Neutrophil (primary cell): ENCODE measurements at regions not wholly inside any gene's neighbourhood (a gene's known extent, or its start where the extent isn't known, plus 50 kb on each side); places are given as distances from the start of the nearest gene placed in this dataset.

Experiments
- H3K27ac ChIP-seq: fragments of 200-600 bp; sonication (generic); 2 replicates; pipeline ENCODE4 v1.5.1; 2016; ENCODE audit warnings: mild to moderate bottlenecking, moderate library complexity
- H3K27me3 ChIP-seq: fragments of 200-600 bp; sonication (generic); 2 replicates; pipeline ENCODE4 v1.6.0; 2016; ENCODE audit warnings: mild to moderate bottlenecking
- H3K36me3 ChIP-seq: fragments of 200-600 bp; sonication (generic); 2 replicates; pipeline ENCODE4 v1.5.1; 2017
- H3K4me1 ChIP-seq, 2 experiments: fragments of 200-600 bp in 1 of 2; sonication (generic) in 1 of 2; 1 replicate in 1 of 2; 2 replicates in 1 of 2; pipeline versions ENCODE4 v1.5.1 to v1.6.1; 2013 to 2016; ENCODE audit warnings: low read depth in 1 of 2, low read length in 1 of 2, mild to moderate bottlenecking in 1 of 2, moderate library complexity in 1 of 2; ENCODE audit not compliant: control insufficient read depth in 1 of 2, insufficient read depth in 1 of 2
- H3K4me3 ChIP-seq, 2 experiments: fragments of 200-600 bp in 1 of 2; sonication (generic) in 1 of 2; 1 replicate in 1 of 2; 2 replicates in 1 of 2; pipeline ENCODE4 v1.5.1; 2013 to 2016; ENCODE audit warnings: low read depth in 1 of 2, low read length in 1 of 2, mild to moderate bottlenecking in 1 of 2, moderate library complexity in 1 of 2
- H3K9me3 ChIP-seq: fragments of 200-600 bp; sonication (generic); 2 replicates; pipeline ENCODE4 v1.5.1; 2016
- TF ChIP-seq, protein P1 (sequence below): fragments of 200-600 bp; sonication (generic); IDR thresholded peaks from 2 replicates; pipeline ENCODE4 v1.5.1; 2016; ENCODE audit warnings: antibody characterized with exemption

DNA sequence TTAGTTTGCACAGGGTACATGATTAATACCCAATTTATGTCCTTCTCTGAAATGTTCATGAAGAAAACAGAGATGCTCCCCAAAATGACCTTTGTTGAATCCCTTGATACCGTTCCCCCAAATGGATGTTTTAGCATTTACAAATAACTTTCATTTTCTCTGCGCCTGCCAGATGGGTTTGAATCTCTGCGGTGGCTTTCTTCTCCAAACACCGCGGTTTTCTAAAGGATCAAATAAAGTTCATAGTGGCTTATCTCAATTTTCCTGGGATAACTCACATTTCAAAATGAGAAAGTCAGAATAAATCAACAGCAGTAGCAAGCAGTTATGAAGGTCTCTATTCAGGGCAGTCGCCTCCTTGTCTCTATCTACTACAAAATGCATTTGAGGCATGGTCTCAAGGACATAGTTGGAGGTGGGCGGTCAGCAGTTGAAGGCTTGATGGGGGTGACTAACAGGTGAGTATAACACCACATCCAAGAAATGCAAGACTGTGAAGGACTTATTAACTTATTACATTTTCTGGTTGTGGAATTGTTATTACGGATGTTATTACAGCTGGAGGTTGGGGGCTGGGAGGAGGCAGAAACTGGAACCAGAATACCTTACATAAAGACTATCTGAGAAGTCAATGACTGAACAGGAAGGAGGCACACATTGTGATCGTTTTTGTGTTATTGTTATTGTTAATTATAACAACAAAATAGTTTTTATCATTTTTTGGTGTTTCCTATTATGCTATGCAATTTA is 1513.3 kb downstream of the FAM181B start:
- H3K27ac ChIP-seq: no peak overlapping the region
- TF ChIP-seq, protein P1, sequence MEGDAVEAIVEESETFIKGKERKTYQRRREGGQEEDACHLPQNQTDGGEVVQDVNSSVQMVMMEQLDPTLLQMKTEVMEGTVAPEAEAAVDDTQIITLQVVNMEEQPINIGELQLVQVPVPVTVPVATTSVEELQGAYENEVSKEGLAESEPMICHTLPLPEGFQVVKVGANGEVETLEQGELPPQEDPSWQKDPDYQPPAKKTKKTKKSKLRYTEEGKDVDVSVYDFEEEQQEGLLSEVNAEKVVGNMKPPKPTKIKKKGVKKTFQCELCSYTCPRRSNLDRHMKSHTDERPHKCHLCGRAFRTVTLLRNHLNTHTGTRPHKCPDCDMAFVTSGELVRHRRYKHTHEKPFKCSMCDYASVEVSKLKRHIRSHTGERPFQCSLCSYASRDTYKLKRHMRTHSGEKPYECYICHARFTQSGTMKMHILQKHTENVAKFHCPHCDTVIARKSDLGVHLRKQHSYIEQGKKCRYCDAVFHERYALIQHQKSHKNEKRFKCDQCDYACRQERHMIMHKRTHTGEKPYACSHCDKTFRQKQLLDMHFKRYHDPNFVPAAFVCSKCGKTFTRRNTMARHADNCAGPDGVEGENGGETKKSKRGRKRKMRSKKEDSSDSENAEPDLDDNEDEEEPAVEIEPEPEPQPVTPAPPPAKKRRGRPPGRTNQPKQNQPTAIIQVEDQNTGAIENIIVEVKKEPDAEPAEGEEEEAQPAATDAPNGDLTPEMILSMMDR: no peak
- H3K27me3 ChIP-seq: no peaks in the 10 kb centered on the region
- H3K4me3 ChIP-seq: no peak overlapping the region
- no peaks in the 10 kb centered on the region for H3K9me3 ChIP-seq
- H3K36me3 ChIP-seq: no peaks in the 10 kb centered on the region
- no peaks in the 10 kb centered on the region for H3K4me1 ChIP-seq

DNA sequence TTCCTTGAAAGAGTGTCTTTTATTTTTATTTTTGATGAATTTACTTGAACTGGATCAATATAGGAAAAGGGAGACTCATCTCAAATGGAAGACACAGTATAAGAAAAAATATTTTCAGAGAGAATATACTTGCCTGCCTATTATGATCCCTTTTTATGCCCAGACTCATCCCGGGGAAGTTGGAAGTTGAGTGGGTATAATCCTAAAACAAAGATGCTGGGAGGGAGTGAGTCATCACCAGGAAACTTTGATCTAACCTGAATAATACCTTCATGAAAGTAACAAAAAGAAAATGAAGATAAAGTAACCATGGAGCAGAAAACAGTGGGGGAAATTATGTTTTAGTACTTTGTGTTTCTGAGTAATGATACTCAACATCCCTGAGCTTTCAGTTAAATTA is 1514.0 kb downstream of the FAM181B start:
- no peaks in the 10 kb centered on the region for H3K27me3 ChIP-seq
- no peak overlapping the region for H3K27ac ChIP-seq
- no peaks in the 10 kb centered on the region for H3K9me3 ChIP-seq
- H3K4me3 ChIP-seq: no peak overlapping the region
- TF ChIP-seq, protein P1: no peak
- no peaks in the 10 kb centered on the region for H3K4me1 ChIP-seq
- no peaks in the 10 kb centered on the region for H3K36me3 ChIP-seq

DNA sequence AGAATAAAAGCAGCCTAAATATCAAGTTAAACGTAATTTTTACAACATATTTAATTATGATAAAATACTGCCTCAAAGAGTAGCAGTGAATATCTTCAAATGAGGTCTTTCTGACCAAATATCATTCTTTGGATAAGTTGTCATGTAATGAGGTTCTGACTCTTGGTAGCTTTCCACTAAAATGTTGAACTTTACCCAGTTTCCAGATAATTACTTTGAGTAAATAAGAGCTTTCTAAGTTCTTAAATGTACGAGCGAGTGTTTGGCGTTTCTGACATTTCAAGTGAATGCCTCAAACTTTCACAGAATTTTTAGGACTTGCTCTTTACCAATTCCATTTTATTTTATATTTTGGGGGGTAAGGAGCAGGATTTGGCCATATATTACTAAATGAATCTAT is 1515.2 kb downstream of the FAM181B start:
- Histone ChIP-seq H3K4me3 (no peak overlapping the region), H3K9me3 (no peaks in the 10 kb centered on the region), H3K27me3 (no peaks in the 10 kb centered on the region), H3K27ac (no peak overlapping the region), H3K36me3 (no peaks in the 10 kb centered on the region), H3K4me1 (no peaks in the 10 kb centered on the region)
- TF ChIP-seq, protein P1: no peak

DNA sequence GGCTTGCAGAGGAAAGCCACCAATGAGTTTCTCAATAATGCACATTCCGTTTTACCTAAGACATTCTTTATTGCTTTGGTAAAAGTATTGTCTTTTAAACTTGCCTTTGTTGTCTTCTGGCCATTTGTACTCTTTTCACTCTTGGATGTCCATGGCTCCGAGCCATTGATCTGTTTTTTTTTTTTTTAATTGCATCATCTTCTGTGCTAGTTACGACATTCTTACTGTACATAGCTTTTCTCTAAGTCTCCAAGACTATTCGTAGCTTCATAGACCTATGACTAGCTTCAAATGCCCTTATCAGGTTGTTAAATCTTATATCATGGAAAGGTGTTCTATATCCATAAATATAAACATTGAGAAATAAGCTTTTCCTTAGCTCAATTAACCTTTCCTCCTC is 1522.6 kb downstream of the FAM181B start:
- Histone ChIP-seq H3K27ac (no peak overlapping the region), H3K4me1 (no peaks in the 10 kb centered on the region), H3K4me3 (no peak overlapping the region), H3K27me3 (no peaks in the 10 kb centered on the region), H3K36me3 (no peaks in the 10 kb centered on the region), H3K9me3 (no peaks in the 10 kb centered on the region)
- TF ChIP-seq, protein P1: no peak

DNA sequence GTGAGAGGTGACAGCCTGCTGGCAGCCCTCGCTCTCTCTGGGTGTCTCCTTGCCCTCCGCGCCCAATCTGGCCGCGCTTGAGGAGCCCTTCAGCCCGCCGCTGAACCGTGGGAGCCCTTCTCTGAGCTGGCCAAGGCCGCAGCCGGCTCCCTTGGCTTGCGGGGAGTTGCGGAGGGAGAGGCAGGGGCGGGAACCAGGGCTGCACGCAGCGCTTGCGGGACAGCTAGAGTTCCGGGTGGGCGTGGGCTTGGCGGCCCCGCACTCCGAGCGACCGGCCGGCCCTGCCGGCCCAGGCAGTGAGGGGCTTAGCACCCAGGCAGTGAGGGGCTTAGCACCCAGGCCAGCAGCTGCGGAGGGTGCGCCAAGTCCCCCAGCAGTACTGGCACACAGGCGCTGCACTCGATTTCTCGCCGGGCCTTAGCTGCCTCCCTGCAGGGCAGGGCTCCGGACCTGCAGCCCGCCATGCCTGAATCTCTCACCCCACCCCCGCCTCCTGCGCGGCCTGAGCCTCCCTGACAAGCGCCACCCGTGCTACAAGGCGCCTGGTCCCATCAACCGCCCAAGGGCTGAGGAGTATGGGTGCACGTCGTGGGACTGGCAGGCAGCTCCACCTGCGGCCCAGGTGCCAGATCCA is 1526.1 kb downstream of the FAM181B start:
- TF ChIP-seq, protein P1: no peak
- Histone ChIP-seq H3K36me3 (no peaks in the 10 kb centered on the region), H3K9me3 (no peaks in the 10 kb centered on the region), H3K27me3 (no peaks in the 10 kb centered on the region), H3K27ac (no peak overlapping the region), H3K4me3 (no peak overlapping the region), H3K4me1 (no peaks in the 10 kb centered on the region)
